IMR-90 (cell line): ENCODE measurements at regions not wholly inside any gene's neighbourhood (a gene's known extent, or its start where the extent isn't known, plus 50 kb on each side); places are given as distances from the start of the nearest gene placed in this dataset.

Experiments used
- ATAC-seq: fragments of 200-7000 bp; cut with Tn5 transposase; 2 replicates; pipeline ENCODE4 v1.9.1; 2020; ENCODE audit warnings: low read depth, mild to moderate bottlenecking, moderate library complexity
- BruUV-seq: library from RNA; stranded (reverse); fragments of 400-500 nt; replicated peaks from 2 replicates; lab custom pipeline; 2021; lab: Mats Ljungman, UMichigan
- CTCF ChIA-PET: fragments of 300-600 bp; formaldehyde crosslinking; extraction: SDS; loops from one replicate; lab custom pipeline; 2021; ENCODE audit warnings: antibody characterized with exemption; lab: Yijun Ruan, JAX
- POLR2A ChIA-PET: fragments of 300-600 bp; sonication (Branson Sonifier 250); formaldehyde crosslinking; loops from one replicate; lab custom pipeline; 2022; ENCODE audit warnings: antibody characterized with exemption; ENCODE audit not compliant: unreplicated experiment; lab: Charles Lee
- DNase-seq: peaks from one replicate; pipeline ENCODE4 v3.0.0; 2013
- H2AFZ ChIP-seq: replicated peaks from 2 replicates; pipeline ENCODE3; 2013; ENCODE audit warnings: low read length, mild to moderate bottlenecking; ENCODE audit not compliant: poor library complexity
- H2AK5ac ChIP-seq: 2 replicates; pipeline ENCODE4 v1.6.1; 2013; ENCODE audit warnings: low read depth, low read length, inconsistent platforms
- H2AK9ac ChIP-seq: replicated peaks from 2 replicates; pipeline ENCODE3; 2013; ENCODE audit warnings: mild to moderate bottlenecking, low read depth, low read length, moderate library complexity; ENCODE audit not compliant: poor library complexity
- H2BK120ac ChIP-seq: 2 replicates; pipeline ENCODE4 v1.6.1; 2013; ENCODE audit warnings: low read depth, low read length, inconsistent platforms
- H2BK15ac ChIP-seq: 3 replicates; pipeline ENCODE4 v1.6.1; 2013; ENCODE audit warnings: low read depth, low read length, inconsistent platforms
- H2BK20ac ChIP-seq: 2 replicates; pipeline ENCODE4 v1.6.1; 2013; ENCODE audit warnings: low read depth, mild to moderate bottlenecking, inconsistent platforms, low read length, moderate library complexity
- H2BK5ac ChIP-seq: 2 replicates; pipeline ENCODE4 v1.6.1; 2013; ENCODE audit warnings: mild to moderate bottlenecking, low read depth, low read length, inconsistent platforms; ENCODE audit not compliant: poor library complexity, severe bottlenecking
- H3K14ac ChIP-seq: replicated peaks from 2 replicates; pipeline ENCODE4 v1.6.1; 2013; ENCODE audit warnings: low read depth, low read length, inconsistent platforms
- H3K18ac ChIP-seq: 2 replicates; pipeline ENCODE4 v1.6.1; 2013; ENCODE audit warnings: low read depth, low read length, control low read depth
- H3K23ac ChIP-seq: 2 replicates; pipeline ENCODE4 v1.6.1; 2013; ENCODE audit warnings: low read depth, low read length, inconsistent platforms
- H3K27ac ChIP-seq: 2 replicates; pipeline ENCODE4 v1.5.1; 2013; ENCODE audit warnings: mild to moderate bottlenecking, control low read depth, low read length; ENCODE audit not compliant: insufficient read depth
- H3K27me3 ChIP-seq: 2 replicates; pipeline ENCODE4 v1.6.1; 2013; ENCODE audit warnings: low read length; ENCODE audit not compliant: control insufficient read depth, insufficient read depth
- H3K36me3 ChIP-seq: 2 replicates; pipeline ENCODE4 v1.6.1; 2013; ENCODE audit warnings: low read length, mixed read lengths; ENCODE audit not compliant: control insufficient read depth, insufficient read depth
- H3K4ac ChIP-seq: 2 replicates; pipeline ENCODE4 v1.6.1; 2013; ENCODE audit warnings: low read depth, low read length, inconsistent platforms
- H3K4me1 ChIP-seq: 2 replicates; pipeline ENCODE4 v1.6.1; 2013; ENCODE audit warnings: low read length, mixed read lengths; ENCODE audit not compliant: control insufficient read depth, insufficient read depth
- H3K4me2 ChIP-seq: 2 replicates; pipeline ENCODE4 v1.6.1; 2013; ENCODE audit warnings: low read depth, mild to moderate bottlenecking, control low read depth, low read length, moderate library complexity
- H3K4me3 ChIP-seq: 2 replicates; pipeline ENCODE4 v1.5.1; 2013; ENCODE audit warnings: low read depth, mild to moderate bottlenecking, control low read depth, low read length, moderate library complexity; ENCODE audit not compliant: insufficient read depth
- H3K56ac ChIP-seq: 2 replicates; pipeline ENCODE4 v1.6.1; 2013; ENCODE audit warnings: low read length, inconsistent platforms; ENCODE audit not compliant: insufficient read depth; ENCODE audit errors: extremely low read depth
- H3K79me1 ChIP-seq, 2 experiments: 2 replicates each; pipeline ENCODE4 v1.6.1; 2013; ENCODE audit warnings: low read length in 2 of 2, inconsistent platforms in 1 of 2, low read depth in 1 of 2
- H3K9ac ChIP-seq: 2 replicates; pipeline ENCODE4 v1.6.1; 2013; ENCODE audit warnings: low read depth, low read length, control low read depth
- H3K9me1 ChIP-seq: 2 replicates; pipeline ENCODE4 v1.6.1; 2013; ENCODE audit warnings: low read length, inconsistent platforms; ENCODE audit not compliant: insufficient read depth
- H3K9me3 ChIP-seq: 2 replicates; pipeline ENCODE4 v1.6.1; 2013; ENCODE audit warnings: low read length; ENCODE audit not compliant: control insufficient read depth, insufficient read depth
- H4K20me1 ChIP-seq: 2 replicates; pipeline ENCODE4 v1.6.1; 2013; ENCODE audit warnings: low read length, inconsistent platforms; ENCODE audit not compliant: insufficient read depth
- H4K5ac ChIP-seq: 2 replicates; pipeline ENCODE4 v1.6.1; 2013; ENCODE audit warnings: mild to moderate bottlenecking, low read depth, low read length, control low read depth
- H4K8ac ChIP-seq, 2 experiments: 2 replicates each; pipeline ENCODE4 v1.6.1; 2013; ENCODE audit warnings: low read depth in 2 of 2, low read length in 2 of 2, control low read depth in 1 of 2, inconsistent platforms in 1 of 2
- H4K91ac ChIP-seq: 2 replicates; pipeline ENCODE4 v1.6.1; 2013; ENCODE audit warnings: low read depth, low read length, inconsistent platforms; ENCODE audit not compliant: insufficient read depth
- BHLHE40 ChIP-seq: fragments of 150-350 bp; IDR thresholded peaks from 2 replicates; pipeline ENCODE4 v1.6.1; 2016; ENCODE audit warnings: mild to moderate bottlenecking, low read depth, low read length
- CEBPB ChIP-seq: IDR thresholded peaks from 2 replicates; pipeline ENCODE4 v1.6.1; 2012; ENCODE audit warnings: low read depth, low read length, improper control_type of control experiment
- CHD1 ChIP-seq: IDR thresholded peaks from 2 replicates; pipeline ENCODE4 v1.6.1; 2012; ENCODE audit warnings: low read depth, low read length, improper control_type of control experiment
- FOS ChIP-seq: fragments of 150-350 bp; IDR thresholded peaks from 2 replicates; pipeline ENCODE4 v1.6.1; 2016; ENCODE audit warnings: low read depth, low read length
- MAFK ChIP-seq: IDR thresholded peaks from 2 replicates; pipeline ENCODE4 v1.6.1; 2012; ENCODE audit warnings: low read depth, low read length, improper control_type of control experiment
- MAZ ChIP-seq: IDR thresholded peaks from 2 replicates; pipeline ENCODE4 v1.6.1; 2012; ENCODE audit warnings: low read depth, mild to moderate bottlenecking, low read length, improper control_type of control experiment, moderate library complexity, borderline replicate concordance
- MXI1 ChIP-seq: IDR thresholded peaks from 2 replicates; pipeline ENCODE4 v1.6.1; 2012; ENCODE audit warnings: low read depth, mild to moderate bottlenecking, low read length, moderate library complexity, borderline replicate concordance
- NFE2L2 ChIP-seq: fragments of 150-350 bp; IDR thresholded peaks from 2 replicates; pipeline ENCODE4 v1.6.1; 2016; ENCODE audit warnings: low read depth, mild to moderate bottlenecking, low read length
- POLR2A ChIP-seq: IDR thresholded peaks from 2 replicates; pipeline ENCODE4 v1.6.1; 2012; ENCODE audit warnings: mild to moderate bottlenecking, low read depth, low read length
- RAD21 ChIP-seq: IDR thresholded peaks from 2 replicates; pipeline ENCODE4 v1.6.1; 2012; ENCODE audit warnings: low read length, improper control_type of control experiment
- RCOR1 ChIP-seq: IDR thresholded peaks from 2 replicates; pipeline ENCODE4 v1.6.1; 2012; ENCODE audit warnings: mild to moderate bottlenecking, low read length, improper control_type of control experiment; ENCODE audit not compliant: insufficient replicate concordance
- RFX5 ChIP-seq: IDR thresholded peaks from 2 replicates; pipeline ENCODE4 v1.8.0; 2012; ENCODE audit warnings: low read depth, mild to moderate bottlenecking, low read length, moderate library complexity
- SMC3 ChIP-seq: fragments of 150-350 bp; IDR thresholded peaks from 2 replicates; pipeline ENCODE4 v1.6.1; 2016; ENCODE audit warnings: low read depth, mild to moderate bottlenecking, antibody characterized with exemption, low read length, moderate library complexity
- WGBS, 2 experiments: methylation state at CpG; one replicate each; pipeline versions ENCODE4 v1.1.5 to v1.1.7; 2013; ENCODE audit warnings: missing lambda C conversion rate in 2 of 2; ENCODE audit not compliant: insufficient read length in 1 of 2; ENCODE audit errors: extremely low coverage in 2 of 2; 5-methylcytosine and 5-hydroxymethylcytosine counted together
- dilution Hi-C: fragments of 300-500 bp; cut with HindIII; formaldehyde crosslinking; loops from one replicate; pipeline ENCODE4 v1.14.3; 2018; ENCODE audit warnings: low sequenced_read_pairs; ENCODE audit not compliant: unreplicated experiment
- in situ Hi-C: fragments of 300-500 bp; cut with MboI; formaldehyde crosslinking; loops from 3 replicates; pipeline ENCODE4 v1.14.3; 2019; ENCODE audit warnings: low sequenced_read_pairs, inconsistent platforms, mixed read lengths
- intact Hi-C: fragments of 100-400 bp; cut with micrococcal nuclease; formaldehyde crosslinking; loops from 2 replicates; pipeline ENCODE4 v1.10.0; 2022
- TF ChIP-seq, protein P1 (sequence below): conservative IDR thresholded peaks from 2 replicates; pipeline ENCODE4 v1.5.1; 2012; ENCODE audit warnings: mild to moderate bottlenecking, low read depth, low read length, improper control_type of control experiment
- TF ChIP-seq, protein P2 (sequence below): fragments of 150-350 bp; IDR thresholded peaks from 2 replicates; pipeline ENCODE4 v1.6.1; 2016; ENCODE audit warnings: low read depth, mild to moderate bottlenecking, low read length, moderate library complexity, borderline replicate concordance
- TF ChIP-seq, protein P3 (sequence below): fragments of 150-350 bp; IDR thresholded peaks from 2 replicates; pipeline ENCODE4 v1.6.1; 2017; ENCODE audit warnings: mild to moderate bottlenecking, antibody characterized with exemption, low read length, low read depth

GRCh38 chr18:75810516-75810915 is 383.0 kb upstream of the SMIM21 start:
- no TSS peak for BruUV-seq
- no peak overlapping the region for H2AK9ac ChIP-seq
- intact Hi-C loops: no loop called here

More at GRCh38 chr18:75810516-75810915, 383.0 kb upstream of the SMIM21 start:
- H3K4me2 ChIP-seq: peak overlapping the region; percentile 17; the same call in 1 of the 2 replicates
- no peak overlapping the region for H2AFZ ChIP-seq
- no peaks in the 10 kb centered on the region for H3K4me1 ChIP-seq
- H3K9ac ChIP-seq: no peak overlapping the region
- ChIA-PET CTCF (no interaction called here), POLR2A (interaction anchor here (0.6 kb wide), 1 partner anchor 402 kb away, joined by 4 read pairs; no protein-coding TSS in a partner anchor)
- H3K23ac ChIP-seq: no peak overlapping the region
- no peak overlapping the region for H2BK120ac ChIP-seq
- H3K27me3 ChIP-seq: no peaks in the 10 kb centered on the region; the same call in 1 of the 2 replicates
- ATAC-seq (no peak), DNase-seq (no peak)
- no peak overlapping the region for H2AK5ac ChIP-seq
- H4K20me1 ChIP-seq: no peaks in the 10 kb centered on the region
- H3K79me1 ChIP-seq: no peaks in the 10 kb centered on the region
- no peaks in the 10 kb centered on the region for H3K9me1 ChIP-seq
- no peak overlapping the region for H3K56ac ChIP-seq
- WGBS, 2 experiments: no CpG with 5 or more reads among the region's 9 CpGs
- H3K4me3 ChIP-seq: no peak overlapping the region
- H3K4ac ChIP-seq: no peak overlapping the region
- dilution Hi-C loops (no loop called here), in situ Hi-C loops (no loop called here)
- H2BK15ac ChIP-seq: no peak overlapping the region
- H3K27ac ChIP-seq: no peak overlapping the region
- no peak overlapping the region for H4K5ac ChIP-seq
- H2BK5ac ChIP-seq: no peak overlapping the region
- no peak overlapping the region for H3K14ac ChIP-seq
- no peak overlapping the region for H2BK20ac ChIP-seq
- H3K18ac ChIP-seq: no peak overlapping the region
- TF ChIP-seq BHLHE40 (no peak), POLR2A (no peak), CEBPB (no peak), FOS (no peak), CHD1 (no peak), MXI1 (no peak), SMC3 (no peak), MAFK (no peak), MAZ (no peak), NFE2L2 (no peak), RAD21 (no peak), RCOR1 (no peak), RFX5 (no peak)
- TF ChIP-seq, protein P1, sequence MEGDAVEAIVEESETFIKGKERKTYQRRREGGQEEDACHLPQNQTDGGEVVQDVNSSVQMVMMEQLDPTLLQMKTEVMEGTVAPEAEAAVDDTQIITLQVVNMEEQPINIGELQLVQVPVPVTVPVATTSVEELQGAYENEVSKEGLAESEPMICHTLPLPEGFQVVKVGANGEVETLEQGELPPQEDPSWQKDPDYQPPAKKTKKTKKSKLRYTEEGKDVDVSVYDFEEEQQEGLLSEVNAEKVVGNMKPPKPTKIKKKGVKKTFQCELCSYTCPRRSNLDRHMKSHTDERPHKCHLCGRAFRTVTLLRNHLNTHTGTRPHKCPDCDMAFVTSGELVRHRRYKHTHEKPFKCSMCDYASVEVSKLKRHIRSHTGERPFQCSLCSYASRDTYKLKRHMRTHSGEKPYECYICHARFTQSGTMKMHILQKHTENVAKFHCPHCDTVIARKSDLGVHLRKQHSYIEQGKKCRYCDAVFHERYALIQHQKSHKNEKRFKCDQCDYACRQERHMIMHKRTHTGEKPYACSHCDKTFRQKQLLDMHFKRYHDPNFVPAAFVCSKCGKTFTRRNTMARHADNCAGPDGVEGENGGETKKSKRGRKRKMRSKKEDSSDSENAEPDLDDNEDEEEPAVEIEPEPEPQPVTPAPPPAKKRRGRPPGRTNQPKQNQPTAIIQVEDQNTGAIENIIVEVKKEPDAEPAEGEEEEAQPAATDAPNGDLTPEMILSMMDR: no peak
- TF ChIP-seq, protein P2, sequence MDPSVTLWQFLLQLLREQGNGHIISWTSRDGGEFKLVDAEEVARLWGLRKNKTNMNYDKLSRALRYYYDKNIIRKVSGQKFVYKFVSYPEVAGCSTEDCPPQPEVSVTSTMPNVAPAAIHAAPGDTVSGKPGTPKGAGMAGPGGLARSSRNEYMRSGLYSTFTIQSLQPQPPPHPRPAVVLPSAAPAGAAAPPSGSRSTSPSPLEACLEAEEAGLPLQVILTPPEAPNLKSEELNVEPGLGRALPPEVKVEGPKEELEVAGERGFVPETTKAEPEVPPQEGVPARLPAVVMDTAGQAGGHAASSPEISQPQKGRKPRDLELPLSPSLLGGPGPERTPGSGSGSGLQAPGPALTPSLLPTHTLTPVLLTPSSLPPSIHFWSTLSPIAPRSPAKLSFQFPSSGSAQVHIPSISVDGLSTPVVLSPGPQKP: no peak
- TF ChIP-seq, protein P3, sequence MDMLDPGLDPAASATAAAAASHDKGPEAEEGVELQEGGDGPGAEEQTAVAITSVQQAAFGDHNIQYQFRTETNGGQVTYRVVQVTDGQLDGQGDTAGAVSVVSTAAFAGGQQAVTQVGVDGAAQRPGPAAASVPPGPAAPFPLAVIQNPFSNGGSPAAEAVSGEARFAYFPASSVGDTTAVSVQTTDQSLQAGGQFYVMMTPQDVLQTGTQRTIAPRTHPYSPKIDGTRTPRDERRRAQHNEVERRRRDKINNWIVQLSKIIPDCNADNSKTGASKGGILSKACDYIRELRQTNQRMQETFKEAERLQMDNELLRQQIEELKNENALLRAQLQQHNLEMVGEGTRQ: no peak
- no peaks in the 10 kb centered on the region for H3K36me3 ChIP-seq
- H4K8ac ChIP-seq: no peak overlapping the region
- no peak overlapping the region for H4K91ac ChIP-seq
- H3K9me3 ChIP-seq: no peaks in the 10 kb centered on the region
